ENCODE measurements at regions not wholly inside any gene's neighbourhood (a gene's known extent, or its start where the extent isn't known, plus 50 kb on each side); places are given as distances from the start of the nearest gene placed in this dataset.
"Not testable (repeated sequence)": the region's sequence is repeated elsewhere in the genome, so short reads cannot be mapped to it uniquely, and the experiment has no call there.

DNA sequence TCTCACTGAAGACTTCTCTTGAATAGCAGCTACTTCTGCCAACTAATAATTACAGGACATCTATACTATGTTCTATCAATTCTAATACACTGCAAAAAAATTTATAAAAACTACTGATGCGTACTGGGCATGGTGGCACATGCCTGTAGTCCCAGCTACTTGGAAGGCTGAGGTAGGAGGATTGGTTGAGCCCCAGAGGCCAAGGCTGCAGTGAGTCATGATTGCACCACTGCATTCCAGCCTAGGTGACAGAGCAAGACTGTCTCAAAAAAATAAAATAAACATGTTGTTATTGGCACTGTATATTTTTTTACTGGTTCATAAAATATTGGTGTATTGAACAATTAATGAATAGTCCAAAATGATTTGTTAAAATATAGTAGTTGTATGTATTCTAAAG, 97.0 kb upstream of the NAA35 start:
- TF ChIP-seq EP300, POLR2A, POLR2AphosphoS5 (IDR thresholded peaks at IDR 0.05): not testable (repeated sequence)
- TF ChIP-seq, protein P1, sequence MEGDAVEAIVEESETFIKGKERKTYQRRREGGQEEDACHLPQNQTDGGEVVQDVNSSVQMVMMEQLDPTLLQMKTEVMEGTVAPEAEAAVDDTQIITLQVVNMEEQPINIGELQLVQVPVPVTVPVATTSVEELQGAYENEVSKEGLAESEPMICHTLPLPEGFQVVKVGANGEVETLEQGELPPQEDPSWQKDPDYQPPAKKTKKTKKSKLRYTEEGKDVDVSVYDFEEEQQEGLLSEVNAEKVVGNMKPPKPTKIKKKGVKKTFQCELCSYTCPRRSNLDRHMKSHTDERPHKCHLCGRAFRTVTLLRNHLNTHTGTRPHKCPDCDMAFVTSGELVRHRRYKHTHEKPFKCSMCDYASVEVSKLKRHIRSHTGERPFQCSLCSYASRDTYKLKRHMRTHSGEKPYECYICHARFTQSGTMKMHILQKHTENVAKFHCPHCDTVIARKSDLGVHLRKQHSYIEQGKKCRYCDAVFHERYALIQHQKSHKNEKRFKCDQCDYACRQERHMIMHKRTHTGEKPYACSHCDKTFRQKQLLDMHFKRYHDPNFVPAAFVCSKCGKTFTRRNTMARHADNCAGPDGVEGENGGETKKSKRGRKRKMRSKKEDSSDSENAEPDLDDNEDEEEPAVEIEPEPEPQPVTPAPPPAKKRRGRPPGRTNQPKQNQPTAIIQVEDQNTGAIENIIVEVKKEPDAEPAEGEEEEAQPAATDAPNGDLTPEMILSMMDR (IDR thresholded peaks at IDR 0.05): not testable (repeated sequence)
